HG03103 (cell line): ENCODE measurements at regions not wholly inside any gene's neighbourhood (a gene's known extent, or its start where the extent isn't known, plus 50 kb on each side); places are given as distances from the start of the nearest gene placed in this dataset.

ENCODE experiments used
- ATAC-seq: cut with Tn5 transposase; IDR thresholded peaks from one replicate; pipeline ENCODE4 v1.9.1; 2021; ENCODE audit warnings: low read depth; ENCODE audit not compliant: unreplicated experiment

DNA sequence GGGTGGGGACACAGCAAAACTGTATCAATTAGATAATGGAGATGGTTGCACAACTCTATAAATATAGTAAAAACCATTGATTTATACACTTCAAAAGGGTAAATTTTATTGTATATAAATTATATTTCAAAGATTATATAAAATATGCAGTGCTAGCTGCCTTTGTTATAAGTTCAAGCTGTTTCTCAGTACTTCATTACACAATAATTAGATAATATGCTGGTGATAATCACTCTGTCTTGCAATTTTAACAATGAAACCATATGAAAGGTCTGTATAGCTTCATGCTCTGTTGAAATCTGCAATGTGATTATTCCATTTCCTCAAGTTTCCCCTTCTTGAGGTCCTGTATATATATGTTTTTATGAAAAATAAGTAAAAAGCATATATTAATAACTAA lies 73.4 kb upstream of the PLS3 start:
- ATAC-seq, result no peak

DNA sequence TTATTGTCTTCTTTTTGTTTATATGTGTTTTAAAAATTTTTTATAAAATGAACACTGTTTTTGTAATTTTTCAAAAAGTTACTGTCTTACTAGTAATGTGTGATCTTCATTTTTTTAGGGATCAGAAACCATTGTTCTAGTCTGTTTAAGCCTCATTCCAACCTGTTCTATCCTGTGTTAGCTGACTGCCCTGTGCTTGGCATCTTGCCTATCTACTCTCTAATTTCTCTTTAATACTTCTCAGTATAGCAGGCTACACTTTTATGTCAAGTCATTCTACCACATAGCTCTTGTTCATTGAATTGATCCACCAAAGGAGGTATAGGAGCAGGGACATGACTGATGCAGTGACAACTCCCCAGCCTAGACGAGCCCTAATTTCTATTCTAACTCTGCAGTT lies 70.2 kb upstream of the PLS3 start:
- no peak for ATAC-seq

DNA sequence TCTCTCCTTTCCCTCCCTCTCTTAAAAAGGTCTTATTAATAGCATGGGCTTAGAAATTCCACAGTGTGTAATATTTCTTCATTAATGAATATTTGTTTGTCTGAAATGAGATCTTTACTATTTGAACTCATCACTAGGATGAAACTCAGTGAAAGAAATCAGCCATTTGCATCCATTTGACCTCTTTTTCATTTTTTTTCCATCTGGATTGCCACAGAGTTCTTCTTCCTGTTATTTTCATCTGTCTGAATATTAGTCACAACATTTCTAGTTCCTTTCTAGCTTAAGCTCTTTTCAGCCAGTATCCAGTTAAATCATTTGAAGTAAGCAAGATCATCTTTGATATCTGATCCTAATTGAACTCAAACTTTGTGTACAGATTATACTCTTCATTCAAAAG lies 69.2 kb upstream of the PLS3 start:
- ATAC-seq, result no peak

DNA sequence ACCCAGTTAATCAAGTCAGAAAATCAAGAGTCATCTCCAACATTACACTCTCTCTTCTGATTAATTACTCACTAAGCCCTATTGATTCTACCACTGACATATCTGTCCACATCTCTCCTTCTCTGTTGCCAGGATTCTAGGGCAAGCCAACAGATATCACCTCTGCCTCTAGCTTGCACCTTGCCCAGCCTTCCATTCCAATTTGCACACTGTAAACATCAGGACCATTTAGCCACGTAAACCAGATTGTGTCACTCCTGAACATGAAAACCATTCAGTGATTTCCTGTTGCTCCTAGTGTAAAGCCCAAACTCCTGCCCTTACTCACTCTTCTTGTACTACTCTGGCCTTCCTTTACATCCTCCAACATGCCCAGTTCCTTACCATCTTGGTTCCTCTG lies 68.0 kb upstream of the PLS3 start:
- no peak for ATAC-seq

DNA sequence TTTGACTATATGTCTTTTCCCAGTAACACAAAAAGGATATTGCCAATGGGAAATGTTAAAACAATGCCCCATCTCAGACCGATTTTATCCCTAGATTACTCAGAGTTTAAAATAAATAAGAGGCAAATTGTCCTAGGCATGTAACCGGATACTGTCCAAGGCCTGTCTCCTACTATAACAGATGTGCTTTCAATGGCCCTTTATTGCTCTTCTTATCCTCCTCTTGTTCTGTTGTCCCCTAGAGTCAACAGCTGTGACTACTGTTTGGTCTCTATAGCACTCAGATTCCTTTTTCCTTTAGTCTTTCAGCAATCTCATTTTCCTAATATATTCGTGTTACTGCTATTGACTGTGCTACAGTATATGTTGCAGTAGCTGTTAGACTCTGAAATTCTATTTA lies 66.8 kb upstream of the PLS3 start:
- no peak for ATAC-seq

DNA sequence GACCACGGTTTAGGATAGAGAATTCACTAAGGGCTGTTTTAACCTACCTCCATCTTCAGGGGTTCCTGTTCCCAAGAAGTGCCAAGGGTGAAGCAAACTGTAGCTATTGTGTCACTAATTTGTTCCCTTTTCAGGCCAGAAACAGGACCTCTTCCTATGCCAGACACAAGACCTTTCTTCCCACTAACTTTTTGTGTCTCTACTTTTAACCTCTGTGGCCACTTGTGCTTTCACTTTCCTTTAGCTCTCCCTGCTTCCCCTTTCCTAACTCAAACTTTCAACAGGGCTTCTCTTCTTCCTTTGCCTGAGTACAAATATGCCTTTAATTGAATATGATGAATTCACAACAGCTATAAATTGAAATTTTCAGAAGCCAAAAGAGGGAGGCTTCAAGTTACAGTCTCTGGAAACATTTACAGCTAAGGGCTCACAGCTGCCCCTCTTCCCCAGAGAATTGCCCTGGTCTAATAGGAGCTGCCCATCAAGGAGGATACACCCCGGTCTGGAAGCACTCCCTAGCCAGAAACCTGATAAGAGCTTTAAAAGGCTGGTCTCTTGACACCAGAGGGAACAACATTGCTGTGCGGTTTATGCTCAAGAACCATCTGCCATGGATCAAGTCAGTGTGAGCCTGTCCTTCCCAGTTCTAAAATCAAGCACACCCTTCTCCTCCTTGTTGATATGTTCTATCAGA lies 61.7 kb upstream of the PLS3 start:
- ATAC-seq, result no peak

DNA sequence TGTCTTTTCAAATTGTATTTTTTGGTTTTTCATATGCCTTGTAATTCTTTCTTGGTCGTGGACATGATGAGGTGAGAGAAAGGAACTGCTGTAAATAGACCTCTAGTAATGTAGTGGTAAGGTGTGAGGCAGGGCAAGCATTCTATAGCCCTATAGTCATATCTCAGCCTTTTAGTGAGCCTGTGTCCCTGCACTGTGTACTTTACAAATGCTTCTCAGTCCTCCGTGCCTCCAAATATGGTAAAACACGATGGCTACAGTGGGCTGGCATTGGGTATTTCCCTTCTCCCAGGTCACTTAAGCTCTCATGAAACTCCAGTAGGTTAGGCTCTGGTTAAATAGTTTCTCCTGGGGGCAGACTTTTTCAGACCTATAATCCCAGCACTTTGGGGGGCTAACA lies 57.9 kb upstream of the PLS3 start:
- ATAC-seq, result no peak

DNA sequence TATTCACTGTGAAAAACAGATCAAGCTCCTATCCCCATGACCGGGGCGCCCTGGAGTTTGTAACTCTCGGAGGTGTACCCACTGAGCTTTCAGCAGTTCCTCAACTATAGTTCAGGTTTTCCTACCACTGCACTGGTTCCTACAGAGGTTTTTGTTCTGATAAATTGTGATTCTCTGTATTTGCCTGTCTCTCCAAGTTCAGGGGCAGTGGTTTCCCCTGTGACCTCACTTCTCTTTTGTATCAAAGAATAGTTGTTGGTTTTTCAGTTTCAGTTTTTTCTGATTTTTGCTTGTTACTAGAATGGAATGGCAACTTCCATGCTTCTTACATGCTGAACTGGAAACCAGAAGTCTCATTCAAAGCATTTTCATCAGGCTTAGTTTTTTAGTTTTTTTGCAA lies 56.8 kb upstream of the PLS3 start:
- ATAC-seq, result peak; percentile 70
